ENCODE measurements at regions not wholly inside any gene's neighbourhood (a gene's known extent, or its start where the extent isn't known, plus 50 kb on each side); places are given as distances from the start of the nearest gene placed in this dataset.

- DNase-seq (ENCODE audit: low spot score): no peak
Observed at GRCh38 chr17:70230850-70231640, 61.7 kb downstream of the KCNJ2 start.

- DNase-seq (ENCODE audit: low spot score): no peak
Observed at GRCh38 chr17:70232466-70232865, 63.1 kb downstream of the KCNJ2 start.

- DNase-seq (ENCODE audit: low spot score): no peak
Observed at GRCh38 chr17:70235252-70235651, 65.9 kb downstream of the KCNJ2 start.

- DNase-seq (ENCODE audit: low spot score): no peak
Observed at GRCh38 chr17:70238228-70238627, 68.9 kb downstream of the KCNJ2 start.

GRCh38 chr17:70238646-70239045, 69.3 kb downstream of the KCNJ2 start:
- DNase-seq (ENCODE audit: low spot score): no peak

- DNase-seq (ENCODE audit: low spot score): no peak
Observed at GRCh38 chr17:70239391-70239826, 70.1 kb downstream of the KCNJ2 start.

GRCh38 chr17:70241071-70241470, 71.7 kb downstream of the KCNJ2 start:
- DNase-seq (ENCODE audit: low spot score): no peak

- no peak for DNase-seq (ENCODE audit: low spot score)
Observed at GRCh38 chr17:70242781-70243437, 73.6 kb downstream of the KCNJ2 start.

GRCh38 chr17:70251706-70252105, 82.4 kb downstream of the KCNJ2 start:
- no peak for DNase-seq (ENCODE audit: low spot score)

- no peak for DNase-seq (ENCODE audit: low spot score)
Observed at GRCh38 chr17:70254735-70255460, 85.6 kb downstream of the KCNJ2 start.

GRCh38 chr17:70256751-70257150, 87.4 kb downstream of the KCNJ2 start:
- no peak for DNase-seq (ENCODE audit: low spot score)

- no peak for DNase-seq (ENCODE audit: low spot score)
Observed at GRCh38 chr17:70258465-70258864, 89.1 kb downstream of the KCNJ2 start.

GRCh38 chr17:70259400-70259799, 90.1 kb downstream of the KCNJ2 start:
- DNase-seq (ENCODE audit: low spot score): no peak

GRCh38 chr17:70261170-70261569, 91.8 kb downstream of the KCNJ2 start:
- DNase-seq (ENCODE audit: low spot score): no peak

- no peak for DNase-seq (ENCODE audit: low spot score)
Observed at GRCh38 chr17:70265471-70265870, 96.1 kb downstream of the KCNJ2 start.

GRCh38 chr17:70266394-70266793, 97.1 kb downstream of the KCNJ2 start:
- DNase-seq (ENCODE audit: low spot score): no peak

GRCh38 chr17:70268383-70268782, 99.1 kb downstream of the KCNJ2 start:
- DNase-seq (ENCODE audit: low spot score): no peak

GRCh38 chr17:70270554-70270953, 101.2 kb downstream of the KCNJ2 start:
- DNase-seq (ENCODE audit: low spot score): no peak

- no peak for DNase-seq (ENCODE audit: low spot score)
Observed at GRCh38 chr17:70271200-70271599, 101.9 kb downstream of the KCNJ2 start.

- no peak for DNase-seq (ENCODE audit: low spot score)
Observed at GRCh38 chr17:70271672-70272071, 102.3 kb downstream of the KCNJ2 start.

GRCh38 chr17:70274255-70274654, 104.9 kb downstream of the KCNJ2 start:
- no peak for DNase-seq (ENCODE audit: low spot score)

GRCh38 chr17:70276906-70277305, 107.6 kb downstream of the KCNJ2 start:
- no peak for DNase-seq (ENCODE audit: low spot score)

Measured in AG08395 (cell line).